ENCODE measurements at regions not wholly inside any gene's neighbourhood (a gene's known extent, or its start where the extent isn't known, plus 50 kb on each side); places are given as distances from the start of the nearest gene placed in this dataset.
"Not testable (repeated sequence)": the region's sequence is repeated elsewhere in the genome, so short reads cannot be mapped to it uniquely, and the experiment has no call there.

DNA sequence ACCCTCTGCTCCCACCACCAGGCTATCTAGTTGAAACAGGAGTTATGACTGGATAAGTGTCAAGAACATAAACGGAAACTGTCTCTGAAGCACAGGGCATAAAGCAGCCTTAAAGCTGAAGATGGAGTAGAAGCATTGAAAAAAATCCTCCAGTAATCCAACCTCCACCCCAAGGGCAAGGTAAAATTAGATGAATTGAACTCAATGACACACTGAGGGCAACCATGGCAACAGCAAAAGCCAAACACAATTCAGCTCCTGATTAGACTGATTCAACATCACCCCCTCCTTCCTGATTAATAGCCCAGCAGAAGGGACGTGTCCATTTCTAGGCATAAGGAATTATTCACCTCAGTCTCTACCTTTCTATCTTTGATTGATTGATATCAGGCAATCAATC, 183.2 kb upstream of the MAP3K1 start:
- no peak overlapping the region for H3K4me3 ChIP-seq (ENCODE audit: low read depth, low read length)

DNA sequence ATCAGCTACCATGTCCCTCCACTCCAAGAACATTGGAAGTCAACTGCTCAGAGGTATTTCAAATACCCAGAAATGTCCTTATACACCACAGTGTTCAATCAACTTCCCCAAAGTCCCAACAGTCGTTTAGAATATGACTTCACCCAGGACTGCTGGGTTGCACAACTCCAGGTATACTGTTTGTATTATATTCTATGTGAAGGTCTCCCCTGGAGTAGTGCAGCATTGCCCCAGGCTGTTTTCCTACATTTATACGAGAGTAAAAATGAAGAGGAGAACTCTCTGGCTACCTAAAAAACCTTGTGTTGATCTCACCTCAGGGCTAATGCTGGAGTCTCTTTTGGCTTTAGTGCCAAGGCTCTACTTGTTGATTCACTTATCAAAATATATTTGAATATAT, 183.6 kb upstream of the MAP3K1 start:
- no peak overlapping the region for H3K4me3 ChIP-seq (ENCODE audit: low read depth, low read length)

DNA sequence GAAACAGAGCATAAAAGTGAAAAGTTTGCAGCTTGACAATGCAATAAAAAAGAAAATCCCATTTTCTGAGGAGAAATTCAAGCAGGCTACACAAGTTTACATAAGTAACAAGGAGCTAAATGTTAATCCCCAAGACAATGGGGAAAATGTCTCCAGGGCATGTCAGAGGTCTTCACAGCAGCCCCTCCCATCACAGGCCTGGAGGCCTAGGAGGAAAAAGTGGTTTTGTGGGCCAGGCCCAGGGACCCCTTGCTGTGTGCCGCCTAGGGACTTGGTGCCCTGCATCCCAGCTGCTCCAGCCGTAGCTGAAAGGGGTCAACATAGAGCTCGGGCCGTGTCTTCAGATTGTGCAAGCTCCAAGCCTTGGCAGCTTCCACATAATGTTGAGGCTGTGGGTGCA, 186.7 kb upstream of the MAP3K1 start:
- not testable (repeated sequence) for H3K4me3 ChIP-seq (ENCODE audit: low read depth, low read length)

DNA sequence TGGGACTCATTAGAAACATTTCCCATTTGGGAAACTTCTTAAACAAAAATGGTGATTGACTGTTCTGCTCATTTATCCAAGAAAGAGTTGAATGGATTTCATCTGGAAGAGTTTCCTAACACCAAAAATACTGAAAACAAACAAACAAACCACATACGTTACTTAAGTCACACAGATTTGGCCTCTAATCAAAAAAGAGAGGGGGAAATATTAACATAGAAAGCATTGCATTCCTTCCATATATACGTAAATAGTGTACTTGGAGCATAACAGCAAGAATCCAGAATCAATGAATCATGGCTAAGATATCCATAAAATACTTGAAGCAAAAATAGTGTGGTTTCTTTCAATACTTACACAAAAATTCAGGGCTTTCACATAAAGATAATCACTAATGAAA, 189.8 kb upstream of the MAP3K1 start:
- H3K4me3 ChIP-seq (ENCODE audit: low read depth, low read length): no peak overlapping the region

DNA sequence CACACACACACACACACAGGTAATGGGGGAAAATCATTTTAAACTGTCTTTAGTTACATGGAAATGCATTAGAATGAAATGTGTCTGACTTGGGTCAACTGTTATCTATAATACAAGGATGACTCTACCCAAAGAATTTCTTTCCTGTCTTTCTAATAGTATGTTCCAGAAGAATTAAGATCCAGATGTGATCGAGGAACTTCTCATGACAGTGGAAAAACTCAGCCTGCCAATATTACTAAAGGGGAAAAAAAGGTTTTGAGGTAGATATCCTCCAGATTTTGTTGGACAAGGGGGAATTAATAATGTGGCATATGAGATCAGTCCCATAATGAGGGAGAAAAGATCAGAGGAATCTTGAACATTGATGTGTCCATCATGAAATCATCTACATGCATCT, 190.6 kb upstream of the MAP3K1 start:
- H3K4me3 ChIP-seq (ENCODE audit: low read depth, low read length): no peak overlapping the region

DNA sequence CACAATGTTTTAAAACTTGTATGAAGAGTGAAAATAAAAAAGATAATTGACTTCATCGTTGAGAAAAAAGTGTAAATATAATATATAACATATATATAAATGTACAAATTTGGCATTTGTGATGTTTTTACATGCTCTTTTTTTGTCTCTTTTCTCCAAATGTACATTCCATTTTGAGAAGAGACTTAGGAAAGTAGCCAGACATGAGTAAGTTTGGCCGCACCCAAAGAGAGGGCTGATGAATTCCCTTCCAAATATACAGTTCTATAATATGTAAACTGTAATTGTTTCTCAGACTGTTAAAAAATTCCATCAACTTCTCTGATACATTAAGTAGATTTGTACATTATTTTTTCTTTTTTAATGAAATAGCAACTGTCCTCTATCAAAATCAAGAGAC, 193.2 kb upstream of the MAP3K1 start:
- H3K4me3 ChIP-seq (ENCODE audit: low read depth, low read length): no peak overlapping the region

DNA sequence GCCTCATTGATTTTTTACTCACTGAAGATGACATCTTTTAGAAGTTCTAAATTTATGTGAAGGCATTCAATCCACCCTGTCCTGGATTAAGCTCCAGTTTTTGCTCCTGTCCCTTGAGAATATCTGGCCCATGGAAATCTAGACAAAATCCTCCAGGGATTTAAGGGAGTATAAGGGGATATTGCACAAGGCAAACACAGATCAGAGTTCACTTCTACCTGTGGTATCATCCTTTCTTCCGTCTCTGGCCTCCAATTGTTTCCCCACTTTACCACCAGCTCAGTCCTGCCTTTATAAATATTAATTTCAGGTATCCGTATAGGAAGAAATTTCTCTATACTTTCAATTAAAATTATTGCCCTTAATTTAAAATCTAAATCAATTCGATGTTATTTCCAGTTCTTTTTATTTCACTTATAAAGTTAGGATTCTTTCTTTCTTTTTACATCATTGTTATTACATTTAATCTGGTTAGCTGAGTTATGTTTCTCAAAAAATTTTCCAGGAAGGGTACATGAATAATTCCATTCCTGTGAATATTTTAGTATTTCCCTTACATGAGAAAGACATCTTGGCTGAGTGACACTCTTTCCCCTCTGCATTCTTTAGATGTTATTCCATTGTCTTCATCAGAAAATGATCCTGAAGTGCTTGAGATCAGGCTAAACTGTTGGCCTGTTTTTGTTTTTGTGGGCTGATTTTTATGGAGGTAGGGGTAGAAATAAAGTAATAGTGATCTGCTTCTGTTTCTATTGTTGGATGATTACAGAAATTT, 194.3 kb upstream of the MAP3K1 start:
- no peak overlapping the region for H3K4me3 ChIP-seq (ENCODE audit: low read depth, low read length)

DNA sequence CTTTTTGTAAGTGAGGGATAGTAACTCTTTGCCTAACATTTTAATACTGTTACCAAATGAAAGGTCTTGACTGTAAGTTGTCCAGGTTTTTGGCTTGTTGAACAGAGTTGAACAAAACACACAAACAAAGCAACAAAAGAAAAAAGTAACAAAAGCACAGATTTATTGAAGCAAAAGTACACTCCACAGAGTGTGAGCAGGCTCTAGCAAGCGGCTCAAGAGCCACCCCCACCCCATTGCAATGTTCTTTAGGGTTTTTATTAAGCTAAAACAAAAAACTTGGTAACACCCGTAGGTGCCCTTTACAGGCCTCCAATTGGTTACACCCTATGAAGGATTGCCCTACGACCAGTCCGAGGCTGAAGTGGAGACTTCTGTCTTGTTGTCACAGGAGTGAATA, 197.4 kb upstream of the MAP3K1 start:
- no peak overlapping the region for H3K4me3 ChIP-seq (ENCODE audit: low read depth, low read length)

DNA sequence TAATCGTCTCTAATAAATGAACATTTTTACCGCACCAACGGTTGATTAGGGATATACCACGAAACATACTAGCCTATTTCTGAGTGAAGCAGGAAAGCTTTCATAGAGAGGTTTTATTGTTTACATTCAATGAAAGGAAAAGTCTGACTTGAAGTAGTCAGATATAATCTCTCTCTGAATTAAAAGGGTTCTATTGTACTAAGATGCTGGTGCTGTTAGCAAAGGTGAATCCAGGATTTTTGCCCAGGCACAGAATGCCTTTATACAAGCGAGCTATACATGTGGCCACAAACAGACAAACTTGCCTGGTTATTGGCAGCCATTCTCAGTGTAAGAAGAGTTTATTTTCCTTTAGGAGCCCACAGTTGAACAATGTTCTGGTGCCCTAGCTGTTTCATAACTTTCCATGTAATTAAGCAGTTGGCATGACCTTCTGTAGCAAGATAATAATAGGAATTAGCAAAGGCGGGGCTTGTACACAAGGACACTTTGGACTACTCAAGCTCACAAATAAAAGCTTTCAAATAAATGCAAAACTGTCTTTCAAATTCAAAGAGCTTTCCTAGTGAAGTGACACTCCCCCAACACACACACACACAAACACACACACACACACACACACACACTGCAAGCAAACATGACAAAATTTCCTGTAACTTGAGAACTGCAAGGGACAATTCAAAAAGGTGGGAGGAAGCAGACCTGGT, 198.7 kb upstream of the MAP3K1 start:
- H3K4me3 ChIP-seq (ENCODE audit: low read depth, low read length): no peak overlapping the region

DNA sequence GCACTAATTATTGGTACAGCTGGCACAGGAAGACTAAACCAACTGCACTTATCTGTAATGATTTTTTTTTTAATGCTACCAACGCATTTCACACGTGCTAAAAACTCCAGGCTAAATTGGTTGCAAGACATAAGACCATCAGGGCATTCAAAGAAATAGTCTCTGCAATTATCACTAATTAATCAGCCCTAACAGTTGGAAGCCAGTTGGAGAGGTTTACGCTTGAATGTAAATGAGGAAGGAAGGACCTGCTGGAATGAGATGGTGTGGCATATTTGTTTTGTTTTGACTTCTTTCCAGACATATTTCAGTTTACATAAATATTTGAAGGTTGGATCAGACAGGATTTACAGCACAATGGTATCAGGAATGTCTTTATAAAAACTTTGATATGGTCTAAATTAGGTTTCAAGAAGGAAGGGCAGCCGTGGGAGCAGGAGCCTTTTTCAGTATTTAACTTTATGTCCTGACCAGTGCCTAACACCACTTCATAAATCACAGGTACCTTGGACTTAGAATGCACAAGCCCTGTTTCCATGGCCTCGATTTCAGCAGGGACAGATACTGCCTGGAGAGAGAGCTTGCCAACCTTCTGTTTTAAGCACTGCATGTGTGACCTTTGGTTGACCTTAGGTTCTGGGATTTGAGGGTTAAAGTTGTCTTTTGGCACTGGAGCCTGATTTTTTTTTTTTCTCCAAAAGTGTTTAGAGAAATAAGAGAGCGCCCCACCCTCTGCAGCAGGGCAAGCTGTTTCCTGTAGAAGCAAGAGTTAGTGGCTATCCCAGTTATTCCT, 199.8 kb upstream of the MAP3K1 start:
- H3K4me3 ChIP-seq (ENCODE audit: low read depth, low read length): no peak overlapping the region

DNA sequence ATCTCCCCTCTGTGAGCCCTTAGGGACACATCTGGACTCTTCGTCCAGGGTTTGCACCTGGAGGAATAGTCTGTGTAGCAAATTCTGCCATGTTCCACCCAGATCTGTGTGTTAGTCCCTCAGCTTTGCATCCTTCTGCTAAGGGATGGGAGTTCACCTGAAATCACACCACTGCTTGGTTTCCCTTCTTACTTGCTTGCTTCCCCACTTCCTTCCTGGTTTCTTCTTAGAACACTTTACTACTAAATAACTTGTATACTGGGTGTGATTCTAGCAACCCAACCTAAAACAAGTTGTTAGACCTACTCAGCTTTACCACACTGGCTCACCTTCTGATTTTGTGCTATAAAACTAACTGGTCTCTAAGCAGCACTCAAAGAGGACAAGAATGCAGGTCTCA, 202.6 kb upstream of the MAP3K1 start:
- H3K4me3 ChIP-seq (ENCODE audit: low read depth, low read length): no peak overlapping the region

DNA sequence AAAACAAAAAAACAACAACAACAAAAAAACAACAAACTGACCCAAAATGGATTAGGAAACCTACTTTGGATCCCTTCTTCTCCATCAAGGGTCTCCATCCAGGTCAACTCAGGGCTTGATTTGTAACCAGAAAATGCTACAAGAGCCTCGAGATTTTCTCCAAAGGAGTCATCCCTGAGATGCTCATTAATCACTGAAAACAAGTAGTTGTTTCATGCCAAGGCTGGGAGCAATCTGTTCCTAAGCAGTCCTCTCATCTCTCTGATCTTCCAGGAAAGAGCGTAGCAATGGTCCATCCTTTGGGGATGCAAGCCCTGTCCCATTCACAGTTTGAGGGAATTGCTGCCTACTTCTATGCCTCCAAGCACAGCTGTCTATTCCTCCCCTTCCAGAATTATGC, 203.0 kb upstream of the MAP3K1 start:
- no peak overlapping the region for H3K4me3 ChIP-seq (ENCODE audit: low read depth, low read length)

DNA sequence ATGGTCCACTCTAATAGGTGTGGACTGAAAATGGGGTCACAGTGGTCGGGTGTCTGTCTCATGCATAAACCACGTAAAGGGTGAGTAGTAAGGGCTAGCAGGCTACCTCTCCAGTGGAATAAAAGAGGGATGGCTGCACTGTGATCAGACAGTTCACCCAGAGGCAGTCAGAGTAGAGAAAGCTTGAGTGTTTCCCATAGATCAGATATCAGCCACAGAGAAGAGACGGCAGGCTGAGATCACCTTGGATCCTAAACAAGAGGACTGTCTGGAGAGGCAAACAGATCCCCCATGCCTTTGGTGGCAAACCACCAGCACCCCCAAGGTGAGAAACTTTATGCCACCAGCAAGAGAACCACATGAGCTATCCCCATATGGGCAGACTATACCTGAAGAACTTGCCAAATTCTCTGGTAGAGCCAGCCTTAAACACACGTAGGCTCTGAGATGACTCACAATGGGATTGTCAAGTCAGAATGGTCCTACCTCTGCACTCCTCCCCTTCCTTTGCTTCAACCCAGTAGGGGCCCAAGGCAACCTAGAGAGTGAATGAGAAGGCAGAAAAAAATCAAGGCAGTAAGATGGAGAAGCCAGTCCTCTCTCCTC, 205.2 kb upstream of the MAP3K1 start:
- H3K4me3 ChIP-seq (ENCODE audit: low read depth, low read length): no peak overlapping the region

DNA sequence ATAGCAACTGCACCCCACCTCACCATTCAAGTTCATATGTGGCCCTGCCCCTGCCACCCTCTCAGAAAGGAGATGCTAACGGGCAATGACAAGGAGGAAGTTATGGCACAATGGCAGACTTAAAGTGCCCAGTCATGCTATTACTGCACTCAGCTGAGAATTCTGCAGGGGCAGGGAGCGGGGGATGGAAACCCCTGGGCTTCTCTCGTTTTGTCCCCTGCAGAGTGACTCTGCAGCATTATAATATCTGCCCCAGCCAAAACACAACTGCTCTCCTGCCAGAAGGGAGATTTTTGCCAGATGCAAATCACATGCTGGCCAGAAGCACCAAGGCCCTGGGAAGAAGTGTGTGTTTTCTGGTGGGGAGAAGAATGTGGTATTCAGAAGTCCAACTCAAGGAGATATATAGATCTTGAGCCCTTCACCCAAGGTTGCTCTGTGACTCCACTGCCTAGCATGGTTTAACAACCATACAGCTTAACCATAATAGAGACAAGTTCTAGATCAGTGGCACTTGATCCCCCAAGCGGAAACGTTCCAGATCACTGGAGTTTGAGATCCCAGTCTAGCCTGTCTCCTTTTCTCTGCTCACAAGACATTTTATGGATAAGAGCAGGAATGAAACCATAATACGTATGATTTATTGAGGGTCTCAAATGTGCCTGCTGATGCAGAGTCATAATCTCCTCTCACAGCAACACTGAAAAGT, 207.0 kb upstream of the MAP3K1 start:
- H3K4me3 ChIP-seq (ENCODE audit: low read depth, low read length): no peak overlapping the region

DNA sequence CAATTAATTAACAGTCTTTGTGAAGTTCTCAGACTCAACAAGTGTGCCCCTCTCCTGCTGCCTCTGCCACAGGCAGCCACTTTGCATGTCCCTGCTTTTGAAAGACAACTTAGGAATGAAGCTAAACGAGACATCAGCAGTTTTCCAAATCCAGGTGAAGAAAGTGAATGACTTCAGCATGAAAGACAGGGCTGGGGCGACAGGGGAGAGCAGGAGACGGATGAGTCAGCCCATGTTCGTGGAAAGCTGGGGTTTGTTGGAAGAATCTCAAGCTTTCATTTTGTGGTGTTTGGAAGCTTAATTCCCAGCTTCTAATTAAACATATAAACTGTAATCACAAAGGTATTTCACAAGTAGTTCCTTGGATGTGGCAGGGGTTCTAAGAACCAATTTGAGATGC, 207.8 kb upstream of the MAP3K1 start:
- H3K4me3 ChIP-seq (ENCODE audit: low read depth, low read length): no peak overlapping the region

DNA sequence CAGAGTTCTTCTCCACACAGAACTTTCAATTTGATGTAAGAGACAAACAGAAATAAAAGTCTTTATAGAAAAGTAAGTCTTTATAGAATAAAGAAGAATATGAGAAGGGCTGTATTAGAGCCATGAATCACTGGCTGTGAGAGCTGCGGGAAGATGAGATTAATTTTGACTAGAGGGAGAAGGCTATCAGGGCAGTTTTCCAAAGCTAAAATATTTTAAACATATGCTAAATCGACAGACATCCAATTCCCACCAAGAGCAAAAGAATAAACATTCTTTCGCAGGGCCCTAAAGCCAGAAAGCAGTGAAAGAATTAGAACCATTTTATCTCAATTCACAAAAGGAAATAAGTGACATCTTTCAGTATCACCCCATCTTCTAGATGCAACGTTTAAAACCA, 208.3 kb upstream of the MAP3K1 start:
- no peak overlapping the region for H3K4me3 ChIP-seq (ENCODE audit: low read depth, low read length)

DNA sequence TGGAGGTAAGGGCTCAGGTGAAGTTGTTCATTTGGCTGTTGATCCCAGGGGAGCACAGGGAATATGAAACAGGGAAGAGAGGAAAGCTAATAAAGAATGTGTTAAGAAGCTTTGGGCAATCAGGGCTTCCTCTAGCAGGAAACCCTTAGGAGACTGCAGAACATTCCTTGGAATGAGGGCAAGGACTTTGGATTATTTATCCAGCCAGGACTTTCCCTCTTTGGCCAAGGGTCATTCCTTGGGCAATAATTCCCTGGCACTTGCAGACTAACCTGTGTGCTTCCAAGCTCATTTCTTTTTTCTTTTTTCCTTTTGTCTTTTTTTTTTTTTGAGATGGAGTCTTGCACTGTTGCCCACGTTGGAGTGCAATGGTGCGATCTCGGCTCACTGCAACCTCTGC, 209.2 kb upstream of the MAP3K1 start:
- no peak overlapping the region for H3K4me3 ChIP-seq (ENCODE audit: low read depth, low read length)

DNA sequence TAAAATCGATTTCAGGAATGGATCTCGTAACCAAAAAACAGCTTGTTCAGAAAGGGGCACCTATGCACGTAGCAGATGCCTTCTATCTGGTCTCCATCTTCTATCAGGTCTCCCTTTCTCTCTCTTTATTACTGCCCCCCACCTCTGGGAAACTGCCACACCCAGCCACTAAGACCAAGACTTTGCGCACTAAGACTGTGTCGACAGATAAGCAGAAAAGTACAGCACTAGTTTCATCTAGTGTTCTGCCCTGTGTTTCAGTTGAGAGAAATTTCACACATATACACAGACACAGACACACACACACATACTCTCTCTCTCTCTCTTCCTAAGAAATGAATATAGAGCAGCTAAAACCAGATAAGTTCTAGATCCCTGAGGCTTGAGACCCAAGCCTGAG, 210.1 kb upstream of the MAP3K1 start:
- H3K4me3 ChIP-seq (ENCODE audit: low read depth, low read length): no peak overlapping the region

DNA sequence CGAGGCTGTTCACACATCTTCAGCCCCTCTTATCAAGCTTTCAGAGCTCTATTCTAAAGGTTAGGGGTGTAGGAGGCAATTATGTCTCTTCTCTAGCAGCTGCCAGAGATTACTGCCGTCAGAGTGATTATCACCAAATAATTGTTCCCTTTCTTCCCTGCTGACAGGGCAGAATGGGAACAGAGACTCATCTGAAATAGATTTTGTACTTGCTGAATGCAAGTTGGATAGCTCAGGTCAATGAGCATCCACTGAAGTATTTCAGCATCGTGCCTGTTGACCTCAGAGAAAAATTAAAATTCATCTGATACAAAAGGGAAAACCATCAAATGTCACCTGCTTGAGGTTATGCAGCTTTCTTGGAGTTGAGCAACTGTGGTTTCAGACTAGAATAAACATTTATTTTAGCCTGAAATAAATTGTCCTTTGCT, 213.7 kb upstream of the MAP3K1 start:
- H3K4me3 ChIP-seq (ENCODE audit: low read depth, low read length): no peak overlapping the region

DNA sequence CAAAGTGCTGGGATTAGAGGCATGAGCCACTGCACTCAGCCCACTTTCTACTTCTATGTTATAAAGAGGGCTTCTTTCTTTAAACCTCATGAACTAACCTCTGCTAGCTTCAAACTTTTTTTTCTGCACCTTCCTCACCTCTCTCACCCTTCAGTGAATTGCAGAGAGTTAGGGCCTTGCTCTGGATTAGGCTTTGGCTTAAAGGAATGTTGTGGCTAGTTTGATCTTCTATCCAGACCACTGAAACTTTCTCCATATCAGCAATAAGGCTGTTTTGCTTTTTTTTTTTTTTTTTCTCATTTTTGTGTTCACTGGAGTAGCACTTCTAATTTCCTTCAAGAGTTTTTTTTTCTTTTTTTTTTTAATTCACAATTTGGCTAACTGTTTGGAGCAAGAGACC, 216.4 kb upstream of the MAP3K1 start:
- H3K4me3 ChIP-seq (ENCODE audit: low read depth, low read length): no peak overlapping the region

DNA sequence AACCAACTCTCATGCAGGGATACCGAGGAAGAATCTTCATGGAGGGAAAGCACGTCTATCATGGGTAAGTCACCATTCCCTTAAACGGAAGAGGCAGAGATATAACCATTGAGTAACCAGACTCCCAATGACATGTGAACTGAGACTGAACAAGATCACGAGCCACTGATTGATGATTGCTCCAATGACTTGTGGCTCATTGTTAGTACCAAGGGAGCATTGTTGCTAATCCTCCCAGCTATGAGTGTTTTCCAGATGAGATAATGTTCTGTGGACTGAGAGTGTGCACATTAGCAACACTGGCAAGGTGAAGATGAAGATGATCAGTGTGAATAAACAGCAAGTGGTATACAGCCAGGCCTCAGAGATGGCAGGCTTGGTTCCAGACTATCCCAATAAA, 219.2 kb upstream of the MAP3K1 start:
- no peak overlapping the region for H3K4me3 ChIP-seq (ENCODE audit: low read depth, low read length)

Data from iPS-11a (cell line).